HUDEP-2 (cell line): ENCODE measurements at regions not wholly inside any gene's neighbourhood (a gene's known extent, or its start where the extent isn't known, plus 50 kb on each side); places are given as distances from the start of the nearest gene placed in this dataset.

ENCODE experiments used
- DNase-seq, 76 experiments: peaks; one replicate each; lab custom pipeline; 2025; ENCODE audit not compliant: unreplicated experiment in 76 of 76; lab: John Stamatoyannopoulos, UW

DNA sequence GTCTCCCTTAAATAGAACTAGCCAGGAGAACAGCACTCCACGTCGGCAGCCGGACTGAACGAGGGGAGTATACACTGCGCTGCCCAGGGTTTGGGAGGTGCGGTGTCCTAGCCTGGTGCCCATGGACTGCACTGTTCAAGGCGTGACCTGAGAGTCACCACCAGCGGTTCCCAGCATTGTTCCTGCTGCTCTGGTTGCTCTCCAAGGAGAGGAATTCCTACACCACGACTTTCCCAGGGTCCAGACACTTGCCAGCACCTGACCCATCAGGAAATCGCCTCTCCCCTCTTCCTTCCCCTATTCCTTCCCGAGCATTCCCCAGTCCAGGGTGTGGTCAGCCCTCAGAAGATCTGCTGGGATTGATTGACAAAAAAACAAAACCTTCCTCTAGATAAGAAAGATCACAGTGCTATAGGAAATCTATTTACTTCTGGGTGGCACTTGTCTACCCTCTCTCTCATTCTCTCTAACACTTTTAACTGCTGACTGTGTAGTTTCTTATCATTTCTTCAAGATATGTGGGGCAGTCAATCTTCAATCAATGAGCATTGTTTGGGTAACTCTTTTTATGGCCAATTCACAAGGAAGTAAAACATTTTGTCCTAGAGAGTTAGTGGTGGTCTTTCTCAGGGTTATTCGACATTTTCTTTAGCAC is 297.8 kb upstream of the ACTBL2 start:
- DNase-seq: no peak

DNA sequence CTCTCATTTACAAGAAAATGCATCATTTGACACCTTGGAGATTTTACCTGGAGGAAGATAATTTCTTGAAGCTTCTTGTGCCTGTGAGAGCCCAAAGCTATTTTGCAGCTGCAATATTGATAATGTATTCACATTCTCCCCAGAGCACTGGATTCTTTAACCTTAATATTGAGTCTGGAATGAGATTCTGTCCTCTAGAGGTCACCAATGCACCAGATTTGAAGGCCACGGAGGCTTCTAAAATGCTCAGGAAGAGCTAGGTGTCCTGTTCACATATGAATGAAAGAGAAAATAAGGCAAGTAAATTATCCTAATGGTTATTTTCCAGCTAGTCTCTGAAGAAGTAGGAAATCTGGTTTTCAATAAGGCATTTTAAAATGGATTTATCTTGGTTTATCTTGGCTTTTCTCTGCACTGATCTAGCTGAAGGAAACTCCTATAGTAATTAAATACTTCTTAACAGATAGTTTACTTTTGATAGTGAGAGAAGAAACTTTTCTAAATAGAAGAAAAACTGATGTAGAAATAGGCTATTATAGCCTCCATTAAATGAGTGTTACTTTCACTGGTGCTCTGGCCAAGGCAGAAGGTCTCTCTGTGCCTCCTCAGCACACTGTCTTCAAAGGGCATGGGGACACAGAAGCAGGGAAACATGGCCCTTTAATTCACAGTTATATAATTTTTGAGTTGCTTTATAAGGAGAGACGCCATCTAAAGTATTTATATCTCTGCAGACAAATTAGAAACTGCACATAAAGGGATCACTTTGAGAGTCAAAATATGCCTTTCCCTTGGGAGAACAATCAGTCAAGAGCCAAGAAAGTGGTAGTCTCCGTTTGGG is 297.0 kb upstream of the ACTBL2 start:
- peak in 33 of 76 experiments; percentile 0 to 60 (median 18) for DNase-seq

DNA sequence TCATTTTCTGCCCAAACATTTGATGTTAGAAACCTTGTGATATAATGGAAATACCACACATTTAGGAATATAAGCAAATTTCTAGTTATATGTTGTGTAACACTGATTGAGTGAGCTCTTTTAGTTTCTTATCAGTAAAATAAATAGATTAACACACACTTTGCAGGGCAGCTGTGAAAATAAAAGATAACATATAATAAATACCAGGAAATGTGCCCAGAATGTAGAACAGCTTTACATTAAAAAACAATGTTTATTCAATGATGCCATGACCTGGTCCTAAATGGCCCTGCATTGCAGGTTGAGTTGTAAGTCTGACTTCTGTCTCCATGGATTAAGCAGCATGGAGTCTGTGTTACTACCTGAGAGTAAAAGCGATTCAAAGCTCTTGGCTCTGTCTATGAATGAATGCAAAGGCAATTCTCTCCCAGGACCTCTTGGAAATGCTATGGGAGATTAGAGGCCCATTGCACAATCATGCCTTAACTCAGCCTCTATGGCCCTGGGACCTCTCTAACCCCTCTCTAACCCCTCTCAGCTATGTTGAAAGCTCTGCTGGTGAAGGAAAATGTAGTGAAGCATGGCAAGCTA is 296.0 kb upstream of the ACTBL2 start:
- no peak for DNase-seq

DNA sequence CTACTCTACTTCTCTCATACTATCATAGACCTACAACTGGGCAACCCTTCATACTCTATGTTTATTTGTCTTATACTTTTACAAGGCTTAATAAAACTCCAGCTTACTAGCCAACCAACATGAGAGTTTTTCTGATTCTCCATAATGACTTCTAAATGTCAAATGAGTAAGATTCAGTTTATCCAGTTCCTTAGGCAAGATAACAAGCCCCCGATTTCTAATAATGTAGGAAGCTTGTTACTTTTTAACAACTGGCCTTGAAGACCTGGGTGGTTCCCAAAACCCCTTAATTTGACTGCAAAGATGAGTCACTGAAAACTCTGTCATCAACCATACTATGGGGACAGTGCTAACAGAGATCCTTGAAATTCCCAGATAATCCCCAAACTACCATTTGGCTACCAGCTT is 294.6 kb upstream of the ACTBL2 start:
- DNase-seq: no peak

DNA sequence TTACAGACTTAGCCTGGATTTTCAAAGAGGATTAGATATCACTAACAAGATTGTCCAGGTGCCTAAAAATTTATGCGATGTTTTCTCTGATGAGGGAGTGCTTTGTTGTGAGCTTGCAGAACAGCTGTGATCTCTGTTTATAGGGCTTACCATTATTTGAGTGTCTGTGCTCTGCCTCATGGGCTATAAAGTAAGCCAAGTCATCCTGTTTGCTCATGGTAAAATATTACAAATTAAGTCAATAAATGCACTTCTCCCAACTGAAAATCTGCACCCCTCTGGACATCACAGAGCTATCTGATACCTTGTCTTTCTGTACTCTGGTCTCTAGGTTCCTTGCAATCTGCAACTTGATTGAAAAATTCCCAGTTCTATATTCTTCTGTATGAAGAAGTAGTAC is 293.4 kb upstream of the ACTBL2 start:
- DNase-seq: no peak

DNA sequence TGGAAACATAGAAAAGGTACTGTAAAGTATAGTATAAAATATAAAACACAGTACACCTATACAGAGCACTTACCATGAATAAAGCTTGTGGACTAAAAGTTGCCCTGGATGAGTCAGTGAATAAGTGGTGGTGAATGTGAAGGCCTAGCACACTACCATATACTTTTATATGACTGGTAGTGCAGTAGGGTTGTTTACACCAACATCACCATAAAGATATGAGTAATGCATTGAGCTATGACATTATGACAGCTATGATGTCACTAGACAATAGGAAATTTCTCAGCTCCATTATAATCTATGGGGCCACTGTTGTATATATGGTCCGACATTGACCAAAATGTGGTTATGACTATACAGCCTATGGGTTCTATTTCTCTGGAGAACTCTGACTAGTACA is 291.8 kb upstream of the ACTBL2 start:
- no peak for DNase-seq

DNA sequence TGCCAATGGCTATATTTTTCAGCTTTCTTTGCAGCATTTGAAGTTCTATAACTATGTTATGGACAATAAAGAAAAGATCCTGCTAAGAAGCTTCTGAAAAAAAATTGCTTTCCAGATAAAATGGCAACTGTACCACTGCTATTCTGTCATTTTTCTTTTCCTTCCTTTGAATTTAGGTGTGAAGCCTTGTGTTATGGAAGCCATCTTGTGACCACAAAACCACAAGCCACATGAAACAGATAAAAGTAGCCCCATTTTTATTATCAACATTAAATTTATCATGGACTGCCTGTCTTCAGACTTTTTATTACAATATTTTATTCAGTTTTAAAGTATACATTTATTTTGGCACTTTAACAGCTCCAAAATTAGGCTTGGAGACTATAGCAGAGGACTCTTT is 289.9 kb upstream of the ACTBL2 start:
- DNase-seq: no peak

DNA sequence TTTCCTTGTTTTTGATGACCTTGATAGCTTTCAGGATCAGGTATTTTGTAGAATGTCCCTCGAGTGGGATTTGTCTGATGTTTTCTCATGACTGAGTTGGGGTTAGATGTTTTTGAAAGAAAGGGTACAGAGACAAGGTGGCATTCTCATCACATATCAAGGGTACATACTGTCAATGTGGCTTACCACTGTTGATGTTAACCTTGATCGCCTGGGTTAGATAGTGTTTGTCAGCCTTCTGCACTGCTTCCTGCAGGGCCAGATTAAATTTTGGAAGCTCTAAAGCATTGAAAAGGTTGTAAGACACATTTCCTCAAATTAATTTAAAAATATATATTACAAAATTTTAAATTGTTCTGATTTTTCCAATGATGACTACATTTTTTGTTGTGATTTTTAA is 287.4 kb upstream of the ACTBL2 start:
- no peak for DNase-seq

DNA sequence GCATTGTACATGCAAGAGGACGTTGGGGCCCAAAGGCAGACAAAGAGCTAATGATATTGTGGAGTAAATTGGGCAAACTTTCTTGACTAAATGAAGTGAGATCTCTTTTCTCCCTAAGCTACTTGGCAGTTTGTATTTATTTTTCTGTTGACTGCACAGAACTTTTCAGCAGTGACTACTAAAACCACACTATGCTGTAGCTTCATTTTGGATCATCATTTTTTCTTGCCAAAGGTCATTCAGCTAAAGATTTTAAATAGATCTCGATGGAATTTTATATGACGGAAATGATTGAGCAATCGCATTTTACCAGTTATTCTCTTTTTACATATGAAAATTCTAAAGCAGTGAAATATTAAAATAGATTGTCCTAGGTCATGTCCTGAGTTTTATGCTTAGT is 286.1 kb upstream of the ACTBL2 start:
- no peak for DNase-seq

DNA sequence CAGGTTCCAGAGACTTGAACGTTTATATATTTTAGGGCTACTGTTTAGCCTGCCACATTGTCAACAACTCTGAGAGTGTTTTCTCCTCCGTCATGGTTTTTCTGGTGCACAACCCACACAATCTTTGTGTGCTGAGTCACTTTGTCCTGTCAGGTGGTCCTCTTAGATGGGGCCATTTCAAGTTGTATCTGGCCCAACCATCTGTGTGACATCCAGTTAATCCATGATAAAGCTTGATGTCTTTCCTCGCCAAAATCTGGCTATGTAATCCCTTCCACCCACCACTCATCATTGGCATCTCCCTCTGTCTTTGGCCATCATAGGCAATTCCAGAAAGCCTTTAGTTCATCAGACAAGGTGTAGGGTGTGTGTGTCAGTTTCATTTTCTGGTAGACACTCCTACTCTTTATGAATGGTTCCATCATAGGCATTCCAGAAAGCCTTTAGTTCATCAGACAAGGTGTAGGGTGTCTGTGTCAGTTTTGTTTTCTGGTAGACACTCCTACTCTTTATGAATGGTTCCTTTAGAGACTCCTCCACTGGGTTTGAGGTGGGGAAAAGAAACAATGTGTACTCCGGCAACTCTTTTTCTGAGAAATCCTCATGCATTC is 282.0 kb upstream of the ACTBL2 start:
- DNase-seq: peak in 5 of 76 experiments; percentile 12 to 53 (median 22)

DNA sequence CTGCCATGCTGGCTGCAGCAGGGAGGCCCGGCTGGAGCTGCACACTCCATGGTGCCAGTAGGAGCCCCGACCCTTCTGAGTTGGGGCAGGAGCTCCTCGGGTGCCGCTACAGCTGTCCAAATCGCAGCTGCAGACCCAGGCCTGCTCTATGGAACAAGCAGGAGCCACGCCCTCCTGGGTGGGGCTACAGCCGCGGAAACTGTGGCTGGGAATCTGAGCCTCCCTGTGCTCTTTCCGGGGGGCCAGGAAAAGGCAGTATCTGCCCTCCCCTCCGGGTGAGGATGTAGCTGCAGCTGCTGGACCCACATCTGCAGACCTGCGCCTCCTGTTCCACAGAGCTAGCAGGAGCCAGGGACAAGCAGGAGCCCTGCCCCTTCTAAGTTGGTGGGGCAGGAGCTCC is 278.9 kb upstream of the ACTBL2 start:
- no peak for DNase-seq

DNA sequence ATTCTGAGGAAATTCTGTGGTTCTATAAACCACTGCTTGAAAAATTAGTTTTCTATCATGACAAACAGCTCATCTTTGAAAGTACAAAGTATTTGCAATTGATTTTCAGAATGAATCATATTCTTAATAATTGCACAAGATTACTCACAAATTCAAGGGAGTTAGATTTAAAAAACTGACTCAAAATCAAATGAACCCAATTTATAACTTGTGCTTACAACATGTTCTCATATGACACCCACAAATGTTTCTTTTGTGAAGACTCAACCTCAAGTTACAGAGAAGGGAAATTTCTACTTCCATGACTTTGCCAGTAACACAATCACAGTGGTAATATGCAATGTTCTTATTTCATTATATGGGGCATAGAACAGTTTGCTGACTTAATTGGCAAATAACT is 272.0 kb upstream of the ACTBL2 start:
- DNase-seq: no peak

DNA sequence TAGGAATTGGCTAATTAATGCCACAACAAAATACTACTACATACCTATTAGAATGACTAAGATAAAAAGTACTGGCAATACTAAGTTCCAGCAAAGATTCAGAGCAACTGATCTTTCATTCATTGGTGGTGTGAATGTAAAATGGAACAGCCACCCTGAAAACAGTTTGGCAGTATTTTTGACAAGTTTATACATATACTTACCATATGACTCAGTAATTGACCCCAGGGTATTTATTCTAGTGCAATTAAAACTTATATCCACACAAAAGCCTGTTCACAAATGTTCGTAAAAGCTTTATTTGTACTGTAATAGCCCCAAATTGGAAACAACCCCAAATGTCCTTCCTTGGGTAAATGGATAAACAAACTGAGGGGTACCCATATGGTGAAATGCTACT is 270.8 kb upstream of the ACTBL2 start:
- no peak for DNase-seq

DNA sequence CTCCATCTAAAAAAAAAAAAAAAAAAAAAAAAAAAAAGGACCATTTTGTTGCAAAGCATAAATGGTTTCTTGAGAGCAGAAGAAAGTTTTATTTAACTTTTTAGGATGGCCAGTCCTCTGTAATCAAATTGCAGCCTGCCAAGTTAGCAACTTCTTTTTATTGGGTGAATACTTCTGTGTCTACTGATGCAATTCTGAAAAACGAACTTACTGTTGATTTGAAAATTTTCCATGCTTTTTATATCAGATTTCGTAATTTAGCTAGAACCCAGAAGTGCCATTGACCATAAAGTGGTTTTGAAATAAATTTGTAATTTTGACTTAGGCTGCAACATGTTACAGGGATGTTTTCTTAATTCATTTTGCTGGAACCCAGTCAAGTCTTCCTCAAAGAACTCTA is 269.1 kb upstream of the ACTBL2 start:
- no peak for DNase-seq

DNA sequence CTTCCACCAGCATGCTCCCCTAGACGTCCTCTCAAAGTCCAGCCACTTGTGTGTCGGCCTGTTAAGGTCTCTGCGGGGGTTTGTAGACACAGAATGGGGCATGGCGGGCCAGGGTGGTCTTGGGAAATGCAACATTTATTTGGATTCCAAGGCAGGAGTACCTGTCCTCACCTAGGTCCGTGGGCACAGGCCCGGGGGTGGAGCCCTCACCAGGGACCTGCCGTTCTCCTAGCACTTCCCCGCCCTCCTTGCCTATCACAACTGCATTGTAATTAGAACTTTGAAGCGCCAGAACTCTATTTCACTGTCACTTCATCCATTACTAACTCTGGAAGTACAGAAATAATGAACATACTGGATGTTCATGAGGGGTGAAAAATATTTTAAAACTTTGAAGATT is 268.3 kb upstream of the ACTBL2 start:
- no peak for DNase-seq

DNA sequence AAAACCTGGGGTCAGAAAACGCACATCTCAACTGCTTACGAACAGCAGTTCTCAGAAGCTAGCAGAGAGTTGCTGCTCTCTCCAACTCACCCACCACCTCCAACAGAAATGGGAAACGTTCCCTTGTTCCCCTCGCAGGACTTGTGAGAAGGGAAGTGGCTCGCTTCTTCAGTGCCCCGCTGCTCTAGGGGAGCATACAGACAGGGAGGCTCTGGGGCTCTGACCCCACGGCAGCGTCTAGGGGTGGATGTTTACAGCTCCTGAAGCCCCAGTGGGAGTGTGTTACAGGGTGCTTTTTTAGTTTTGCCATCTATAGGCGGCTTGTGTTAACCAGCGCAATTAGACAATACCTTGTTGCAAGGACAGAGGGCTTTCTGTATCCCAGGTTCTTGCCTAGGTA is 267.7 kb upstream of the ACTBL2 start:
- DNase-seq: no peak

DNA sequence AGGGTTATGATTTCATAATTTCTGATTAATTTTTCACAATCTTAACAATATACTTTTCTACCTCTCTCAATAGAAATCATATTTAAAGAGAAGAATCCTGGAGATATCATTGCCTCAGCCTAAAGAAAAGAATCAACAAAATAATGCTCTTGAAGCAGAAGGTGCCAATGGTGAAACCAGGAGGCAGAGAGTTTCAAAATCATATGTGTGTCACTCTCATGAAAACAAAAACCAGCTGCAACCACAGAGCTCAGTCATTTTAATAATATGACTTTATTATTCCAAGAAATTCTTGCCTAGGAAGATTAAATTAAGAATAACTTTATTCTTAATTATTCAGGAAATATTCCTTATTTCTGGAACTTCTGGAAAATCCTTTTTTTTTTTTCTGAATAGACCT is 266.8 kb upstream of the ACTBL2 start:
- no peak for DNase-seq

DNA sequence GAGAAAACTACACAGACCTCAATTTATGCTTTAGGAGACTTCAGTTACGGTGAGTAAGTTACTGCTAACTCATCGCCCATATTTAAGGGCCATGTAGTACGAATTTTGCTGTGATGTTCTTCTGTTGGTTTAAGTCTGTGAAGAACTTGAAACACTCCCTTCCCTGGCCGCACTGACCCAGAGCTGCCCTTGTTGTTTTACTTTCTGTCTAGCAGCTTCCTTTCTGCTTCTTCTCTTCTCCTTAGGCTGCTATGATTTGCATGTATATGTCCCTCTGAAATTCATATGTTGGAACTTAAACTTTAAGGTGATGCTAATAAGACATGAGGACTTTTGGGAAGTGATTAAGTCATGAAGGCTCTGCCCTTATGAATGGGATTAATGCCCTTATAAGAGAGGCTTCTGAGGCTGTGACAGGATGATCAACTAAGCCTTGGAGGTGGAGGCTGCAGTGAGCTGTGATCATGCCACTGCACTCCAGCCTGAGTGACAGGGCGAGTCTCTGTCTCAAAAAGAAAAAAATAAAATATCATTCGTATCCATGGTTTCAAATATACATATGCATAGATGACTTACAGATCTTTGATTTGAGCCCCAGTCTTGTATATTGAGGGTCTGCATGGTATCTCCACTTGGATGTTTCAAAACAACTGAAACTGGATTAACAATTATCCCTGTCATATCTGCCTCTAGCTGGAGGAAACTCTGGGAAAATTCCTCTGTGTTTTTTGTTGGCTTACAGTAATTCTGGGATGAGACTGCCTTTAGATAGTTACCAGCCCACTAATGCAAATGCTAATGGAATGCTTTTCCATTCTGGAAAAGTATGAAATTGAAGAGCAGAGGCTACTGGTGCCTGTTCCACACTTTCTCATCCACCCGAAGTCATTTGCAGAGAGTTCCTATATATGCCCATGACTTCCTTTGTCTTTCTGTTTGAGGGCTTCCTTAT is 263.4 kb upstream of the ACTBL2 start:
- no peak for DNase-seq

DNA sequence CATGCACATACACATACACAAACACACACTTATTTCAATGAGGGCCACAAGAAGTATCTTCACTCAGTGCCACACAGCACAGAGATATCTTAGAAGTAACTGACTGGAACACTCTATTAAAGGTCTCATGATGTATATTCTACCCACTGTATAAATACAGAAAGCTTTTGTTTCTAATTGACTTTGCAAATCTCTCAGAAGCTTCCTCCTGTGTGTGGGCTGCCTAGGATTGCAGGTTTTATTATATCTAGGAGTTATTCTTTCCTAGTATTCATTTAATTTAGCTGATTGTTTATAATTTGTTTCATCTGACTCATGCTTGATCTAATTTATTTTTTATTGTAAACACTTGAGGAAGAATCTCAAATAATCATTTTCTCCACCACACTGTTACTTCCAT is 262.4 kb upstream of the ACTBL2 start:
- no peak for DNase-seq

DNA sequence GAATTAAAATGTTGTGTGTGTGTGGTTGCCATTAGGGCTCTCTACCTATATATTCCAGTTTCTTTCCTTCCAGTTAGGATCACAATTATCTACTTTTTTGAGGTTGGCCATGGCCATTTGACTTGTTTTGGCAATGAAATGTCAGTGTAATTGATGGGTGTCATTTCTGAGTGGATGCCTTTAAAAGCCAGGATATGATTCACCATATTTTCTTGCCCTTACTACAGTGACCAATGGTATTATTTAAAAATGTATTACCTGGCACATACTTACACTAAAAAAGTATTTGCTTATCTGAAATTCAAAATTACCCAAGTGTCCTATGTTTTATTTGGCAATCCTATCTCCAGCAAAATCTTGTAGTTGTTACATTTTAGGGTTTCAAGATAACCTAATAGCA is 258.7 kb upstream of the ACTBL2 start:
- DNase-seq: no peak

DNA sequence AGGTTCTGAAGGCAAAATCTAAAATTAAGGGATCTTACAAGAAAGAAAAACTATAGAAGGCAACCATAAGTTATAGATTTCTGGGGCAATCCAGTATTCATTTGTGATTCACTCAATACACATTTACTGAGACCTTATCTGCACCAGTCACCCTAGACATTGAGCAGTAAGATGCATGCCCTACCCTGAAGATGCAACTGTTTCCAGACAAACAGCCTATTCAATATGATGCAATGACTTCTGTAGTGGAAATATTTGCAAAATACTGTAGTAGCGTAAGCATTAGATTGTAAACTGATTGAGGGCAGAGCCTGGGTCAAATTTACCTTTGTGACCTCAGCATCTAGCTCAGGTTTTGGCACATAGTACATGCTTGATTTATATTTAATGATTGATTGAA is 256.2 kb upstream of the ACTBL2 start:
- no peak for DNase-seq
